NCI-H2196 (cell line): ENCODE measurements at regions not wholly inside any gene's neighbourhood (a gene's known extent, or its start where the extent isn't known, plus 50 kb on each side); places are given as distances from the start of the nearest gene placed in this dataset.
"Not testable (repeated sequence)": the region's sequence is repeated elsewhere in the genome, so short reads cannot be mapped to it uniquely, and the experiment has no call there.

Experiments
- DNase-seq: peaks from one replicate; lab custom pipeline; 2025; ENCODE audit not compliant: unreplicated experiment; lab: John Stamatoyannopoulos, UW

GRCh38 chr5:163569284-163569683 is 63.9 kb downstream of the MAT2B start:
- no peak for DNase-seq

DNA sequence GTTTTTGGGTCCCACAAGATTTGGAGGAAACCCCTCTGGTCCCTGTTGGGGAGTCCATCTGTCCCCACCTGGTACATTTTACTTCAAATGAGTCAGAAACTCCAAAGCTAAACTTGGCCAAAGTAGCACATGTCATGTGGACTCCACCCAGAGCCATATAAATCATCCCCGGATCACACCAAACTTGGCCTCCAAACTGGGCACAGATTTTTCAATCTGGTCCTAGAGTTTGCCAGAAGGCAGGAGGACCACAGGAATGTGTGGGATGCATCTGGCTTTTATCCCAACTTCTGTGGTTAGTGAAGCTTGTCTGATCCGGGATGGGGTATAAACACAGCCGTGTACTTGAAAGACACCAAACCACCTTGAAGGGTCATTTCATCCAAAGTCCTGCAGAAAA is 66.3 kb downstream of the MAT2B start:
- DNase-seq: no peak

- no peak for DNase-seq
These were observed 69.3 kb downstream of the MAT2B start for GRCh38 chr5:163574472-163575440.

DNA sequence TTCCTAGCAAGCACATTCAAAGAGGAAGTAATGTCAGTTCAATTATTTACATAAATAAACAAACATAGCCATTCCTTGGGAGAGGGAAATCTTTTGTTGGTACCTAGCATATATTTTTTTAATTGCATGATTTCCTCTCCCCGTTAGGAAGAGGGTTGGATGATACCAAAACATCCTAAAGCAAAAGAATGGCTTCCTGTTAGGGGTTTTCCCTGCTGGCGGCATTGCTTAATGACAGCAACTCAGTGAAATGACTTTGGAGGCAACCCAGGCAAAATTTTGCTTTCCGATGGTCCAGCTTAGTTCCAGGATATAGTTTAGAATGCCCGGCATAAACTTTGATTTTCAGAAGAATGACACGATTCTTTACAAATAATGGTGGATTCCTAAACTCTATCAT is 73.2 kb downstream of the MAT2B start:
- no peak for DNase-seq

GRCh38 chr5:163579729-163580128 is 74.3 kb downstream of the MAT2B start:
- DNase-seq: no peak

DNA sequence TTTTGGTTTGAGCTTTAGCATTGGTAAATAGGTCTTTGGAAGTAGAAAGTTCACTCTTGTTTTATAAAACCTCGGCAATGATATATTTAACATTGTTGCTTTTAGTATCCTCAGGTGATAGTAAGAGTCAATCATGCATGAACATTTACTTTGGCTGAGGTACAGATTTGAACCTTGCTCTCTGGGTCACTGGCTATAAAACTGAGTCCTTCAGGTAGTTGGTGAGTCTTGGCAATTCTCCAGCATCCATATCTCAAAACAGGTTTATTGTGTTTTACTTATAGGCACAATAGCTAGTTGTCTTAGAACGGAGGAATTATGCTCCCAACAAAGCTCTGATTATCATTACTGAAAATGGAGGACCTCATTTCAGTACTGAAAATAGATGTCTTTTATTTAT is 75.1 kb downstream of the MAT2B start:
- no peak for DNase-seq

DNA sequence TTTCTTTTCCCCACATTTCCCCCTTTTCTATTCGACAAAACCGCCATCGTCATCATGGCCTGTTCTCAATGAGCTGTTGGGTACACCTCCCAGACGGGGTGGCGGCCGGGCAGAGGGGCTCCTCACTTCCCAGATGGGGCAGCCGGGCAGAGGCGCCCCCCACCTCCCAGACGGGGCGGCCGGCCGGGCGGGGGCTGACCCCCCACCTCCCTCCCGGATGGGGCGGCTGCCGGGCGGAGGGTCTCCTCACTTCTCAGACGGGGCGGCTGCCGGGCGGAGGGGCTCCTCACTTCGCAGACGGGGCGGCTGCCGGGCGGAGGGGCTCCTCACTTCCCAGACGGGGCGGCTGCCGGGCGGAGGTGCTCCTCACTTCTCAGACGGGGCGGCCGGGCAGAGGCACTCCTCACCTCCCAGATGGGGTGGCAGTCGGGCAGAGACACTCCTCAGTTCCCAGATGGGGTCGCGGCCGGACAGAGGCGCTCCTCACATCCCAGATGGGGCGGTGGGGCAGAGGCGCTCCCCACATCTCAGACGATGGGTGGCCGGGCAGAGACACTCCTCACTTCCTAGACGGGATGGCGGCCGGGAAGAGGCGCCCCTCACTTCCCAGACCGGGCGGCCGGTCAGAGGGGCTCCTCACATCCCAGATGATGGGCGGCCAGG is 78.2 kb downstream of the MAT2B start:
- not testable (repeated sequence) for DNase-seq

DNA sequence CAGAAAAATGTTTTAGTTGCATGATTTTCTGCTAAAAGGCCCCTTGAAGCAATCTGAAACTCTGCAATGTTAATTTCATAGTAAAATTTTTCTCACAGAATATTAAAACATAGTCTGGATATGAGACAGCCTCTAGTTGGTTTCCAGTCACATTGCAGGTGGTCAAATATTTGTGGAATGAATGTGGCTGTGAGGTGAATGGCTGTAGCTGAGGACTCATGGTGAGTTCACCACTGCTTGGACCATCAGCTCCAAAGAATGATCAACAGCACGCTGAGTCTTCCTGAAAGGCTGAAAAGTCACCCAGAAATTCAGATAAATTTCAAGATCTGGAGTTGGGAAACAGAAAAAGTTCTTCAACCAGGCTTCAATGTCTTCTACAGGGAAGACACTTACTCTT is 79.8 kb downstream of the MAT2B start:
- DNase-seq: no peak

DNA sequence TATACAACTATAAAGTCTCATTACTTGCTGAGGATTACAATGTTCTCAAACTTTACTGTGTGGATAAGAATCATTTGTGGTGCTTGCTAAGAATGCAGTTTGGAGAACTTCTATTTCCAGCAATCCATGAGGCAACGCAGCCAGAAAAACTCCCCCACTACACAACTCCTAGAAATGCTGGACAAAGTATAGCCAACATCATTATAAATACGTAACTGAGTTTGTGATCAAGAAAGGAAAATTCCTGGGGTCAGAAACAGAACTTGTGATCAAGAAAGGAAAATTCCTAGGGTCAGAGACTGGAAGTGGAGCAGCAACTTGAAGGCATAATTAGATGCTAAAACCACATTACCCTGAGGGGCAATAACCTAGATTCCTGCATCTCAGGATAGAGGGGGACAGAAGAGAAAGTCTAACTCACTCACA is 81.1 kb downstream of the MAT2B start:
- DNase-seq: no peak

DNA sequence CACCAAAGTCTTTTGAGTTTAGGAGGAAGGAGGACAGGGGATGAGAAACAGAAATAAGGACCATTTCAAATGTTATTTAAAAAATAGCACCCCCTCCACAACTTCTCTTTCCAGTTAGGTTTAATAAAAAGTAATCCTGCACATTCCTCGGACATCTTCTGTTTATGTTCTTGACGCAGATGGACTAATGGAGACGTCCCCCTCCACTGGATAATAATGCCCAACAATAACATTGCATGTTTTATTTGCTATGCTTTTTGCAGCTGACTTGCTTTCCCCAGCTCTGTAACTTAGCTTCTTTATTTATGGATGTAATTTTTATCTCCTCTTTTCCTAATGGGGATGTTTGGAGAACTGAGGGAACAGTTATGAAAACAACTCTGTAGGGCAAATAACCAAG is 89.5 kb downstream of the MAT2B start:
- DNase-seq: no peak

DNA sequence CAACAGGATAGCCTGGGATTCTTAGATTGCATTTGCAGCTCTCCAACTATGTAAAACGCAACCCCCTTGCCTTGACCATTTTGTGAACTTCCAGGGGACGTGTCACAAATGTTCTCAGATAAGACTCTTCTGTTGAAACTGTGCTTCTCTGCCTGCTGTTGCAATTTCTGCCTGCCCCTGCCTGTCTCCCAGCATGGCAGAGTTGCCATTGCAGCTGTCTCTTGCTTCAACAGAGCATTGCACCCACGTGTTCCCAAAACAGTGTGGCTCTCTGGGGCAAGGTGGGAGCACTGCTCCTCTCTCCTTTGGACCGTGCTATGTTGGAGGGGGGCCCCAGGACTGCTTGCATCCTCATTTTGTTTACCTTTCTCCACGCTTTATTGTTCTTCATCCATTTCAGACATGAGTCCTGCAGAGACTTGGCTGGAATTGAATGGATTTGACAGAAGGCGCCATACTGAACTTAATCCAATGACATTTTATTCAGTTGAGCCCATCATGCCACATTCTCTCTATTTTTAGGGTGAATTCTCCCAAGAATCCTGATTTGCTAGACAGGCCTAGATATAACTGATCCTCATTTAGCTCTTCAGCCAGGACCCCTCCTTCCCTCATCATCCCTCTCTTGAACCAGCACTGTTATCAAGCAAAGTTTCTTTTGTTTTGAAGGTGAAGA is 90.7 kb downstream of the MAT2B start:
- no peak for DNase-seq

- DNase-seq: no peak
These were observed 91.3 kb downstream of the MAT2B start for GRCh38 chr5:163596608-163597315.

- DNase-seq: no peak
These were observed 98.6 kb downstream of the MAT2B start for GRCh38 chr5:163604013-163604412.

- DNase-seq: no peak
These were observed 101.8 kb downstream of the MAT2B start for GRCh38 chr5:163607256-163607655.

DNA sequence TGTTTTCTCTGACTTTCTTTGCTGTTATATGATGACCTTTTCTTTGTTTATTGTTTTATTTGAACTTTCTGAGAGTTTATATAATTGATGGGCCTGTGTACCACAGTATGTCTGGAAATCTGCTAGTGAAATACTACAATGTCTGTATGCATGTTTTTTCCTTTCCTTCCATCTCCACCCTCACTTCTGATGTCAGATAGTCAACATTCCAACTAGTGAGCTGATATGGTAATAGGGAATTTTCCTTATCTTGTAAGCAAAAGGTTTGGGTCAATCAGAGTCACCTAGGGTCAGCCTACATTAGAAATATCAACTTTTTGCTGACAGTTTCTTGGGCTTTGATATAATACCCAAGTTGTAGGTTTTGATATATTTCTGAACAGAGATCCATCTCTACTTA is 103.2 kb downstream of the MAT2B start:
- no peak for DNase-seq

GRCh38 chr5:163609910-163610309 is 104.5 kb downstream of the MAT2B start:
- no peak for DNase-seq

DNA sequence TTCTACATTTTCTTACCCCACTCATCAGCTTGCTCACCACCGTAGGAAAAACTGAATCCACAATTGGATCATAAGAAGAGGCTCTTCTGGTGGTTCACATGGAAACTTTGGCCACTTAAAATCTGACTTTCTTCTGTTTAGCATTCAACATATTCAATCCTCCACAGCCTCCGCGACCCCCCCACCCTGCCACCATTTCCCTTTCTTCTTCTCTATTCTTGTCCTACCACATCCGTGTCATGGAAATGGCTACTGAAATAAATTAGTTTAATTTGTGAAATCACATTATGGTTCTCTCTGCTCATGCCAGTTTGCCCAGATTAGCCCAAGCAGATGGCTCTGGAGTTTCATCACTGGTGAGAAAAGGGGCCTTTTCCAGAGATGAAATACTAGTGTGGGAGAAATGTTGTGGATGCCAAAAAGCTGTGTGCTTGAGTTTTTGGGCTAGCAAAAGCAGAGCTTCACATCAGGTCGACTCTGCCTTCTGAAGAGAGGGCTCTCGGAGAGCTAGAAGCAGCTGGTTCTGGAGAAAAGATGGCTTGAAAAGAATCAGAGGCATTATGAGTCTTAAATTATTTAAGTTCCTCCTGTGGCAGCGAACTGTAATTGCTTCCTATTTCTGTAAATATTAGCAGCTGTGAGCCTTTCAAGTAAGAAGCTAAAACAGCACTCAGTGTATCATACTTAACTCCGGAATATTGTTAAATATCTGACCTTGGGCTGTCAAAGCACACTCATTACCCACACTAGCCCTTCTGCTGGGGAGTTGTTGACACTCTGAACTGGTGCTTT is 107.1 kb downstream of the MAT2B start:
- DNase-seq: no peak

DNA sequence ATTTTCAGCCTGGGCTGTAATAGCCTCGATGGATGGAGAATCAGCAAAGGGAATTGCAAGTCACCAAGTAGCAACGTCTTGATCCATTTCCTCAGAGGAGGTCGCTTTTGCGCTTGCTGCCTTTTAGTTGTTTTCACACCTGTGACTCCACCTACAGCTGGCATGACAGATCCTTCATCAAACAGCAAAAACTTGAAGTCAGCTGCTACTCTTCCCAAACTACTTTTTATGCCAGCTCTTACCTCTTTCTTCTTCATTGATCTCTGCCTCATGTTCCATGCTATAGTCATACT is 107.7 kb downstream of the MAT2B start:
- DNase-seq: no peak

DNA sequence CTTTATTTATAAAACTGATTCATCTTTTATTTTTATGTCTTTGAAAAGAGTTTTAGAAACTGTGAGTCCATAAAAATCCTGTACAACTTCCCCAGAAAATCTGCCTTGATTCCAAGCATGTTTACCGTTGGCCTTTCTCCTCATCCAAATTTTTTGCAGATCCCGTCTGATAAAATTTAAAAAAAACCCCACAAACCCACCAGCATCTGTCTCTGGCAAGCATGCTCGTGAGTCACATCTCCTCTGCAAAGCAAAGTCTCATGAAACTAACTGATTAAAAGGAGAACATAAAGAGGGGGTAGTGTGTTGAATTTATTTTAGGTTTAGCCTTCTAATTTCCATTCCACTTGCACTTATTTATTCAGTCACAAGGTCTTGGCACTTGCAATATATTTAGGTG is 109.4 kb downstream of the MAT2B start:
- DNase-seq: no peak

DNA sequence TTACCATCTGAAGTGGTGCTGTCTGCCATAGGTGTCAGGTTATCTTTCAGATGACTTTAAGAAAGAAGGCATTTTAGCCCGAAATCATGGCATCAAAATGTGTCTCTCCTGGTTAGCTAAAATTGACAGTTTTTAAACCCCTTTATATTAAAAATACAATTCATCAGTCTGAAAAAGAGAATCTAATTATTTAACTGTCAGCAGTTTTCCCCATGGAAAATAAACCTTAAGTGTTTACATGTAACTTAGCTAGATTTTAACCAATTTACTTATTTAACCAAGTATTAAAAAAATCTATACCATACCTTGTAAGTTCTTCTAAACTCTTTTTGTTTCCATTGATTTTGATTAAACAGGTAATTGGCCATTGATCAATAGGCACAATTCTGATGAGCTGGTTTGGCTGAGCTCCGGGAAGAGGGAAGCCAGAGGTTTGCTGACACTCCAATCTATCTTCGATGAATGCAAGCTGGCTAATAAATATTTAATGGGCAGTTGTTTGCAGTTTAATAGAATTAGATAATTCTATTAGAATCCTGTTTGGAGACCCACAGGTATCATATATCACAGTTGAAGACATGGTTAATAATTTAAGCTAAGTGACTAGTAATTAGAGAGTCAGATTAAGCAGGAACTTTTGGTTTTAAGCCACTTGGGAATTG is 114.0 kb downstream of the MAT2B start:
- no peak for DNase-seq
